AG10803 (cell line): ENCODE measurements at regions not wholly inside any gene's neighbourhood (a gene's known extent, or its start where the extent isn't known, plus 50 kb on each side); places are given as distances from the start of the nearest gene placed in this dataset.

Source experiments
- DNase-seq: peaks from one replicate; pipeline ENCODE4 v3.0.0; 2010; ENCODE audit warnings: low read depth
- H3K4me3 ChIP-seq: 2 replicates; pipeline ENCODE4 v1.5.1; 2011; ENCODE audit warnings: mild to moderate bottlenecking, low read length, control low read depth
- CTCF ChIP-seq: conservative IDR thresholded peaks from 2 replicates; pipeline ENCODE4 v1.5.1; 2011; ENCODE audit warnings: mild to moderate bottlenecking, low read length, control low read depth, inconsistent platforms

GRCh38 chr1:2971101-2971501 lies 50.2 kb upstream of the ACTRT2 start:
- TF ChIP-seq CTCF: no peak
- H3K4me3 ChIP-seq: no peak overlapping the region
- no peak for DNase-seq
